CD4-positive, alpha-beta T cell (primary cell): ENCODE measurements at regions not wholly inside any gene's neighbourhood (a gene's known extent, or its start where the extent isn't known, plus 50 kb on each side); places are given as distances from the start of the nearest gene placed in this dataset.
"Not testable (repeated sequence)": the region's sequence is repeated elsewhere in the genome, so short reads cannot be mapped to it uniquely, and the experiment has no call there.

Experiments used
- ATAC-seq: fragments of 200-7000 bp; cut with Tn5 transposase; one replicate; pipeline ENCODE4 v1.10.0; 2022; ENCODE audit warnings: mild to moderate bottlenecking; ENCODE audit not compliant: poor library complexity
- CTCF ChIA-PET: fragments of 350-600 bp; sonication (Branson Sonifier 250); formaldehyde crosslinking; loops from one replicate; lab custom pipeline; 2021; ENCODE audit warnings: antibody characterized with exemption, inconsistent platforms; lab: Charles Lee
- POLR2A ChIA-PET: fragments of 350-600 bp; sonication (Branson Sonifier 250); formaldehyde crosslinking; loops from one replicate; lab custom pipeline; 2021; ENCODE audit warnings: antibody characterized with exemption, inconsistent platforms; lab: Charles Lee
- DNase-seq, 14 experiments: peaks; one replicate each; pipeline ENCODE4 v3.0.0-alpha.2; 2013 to 2020; ENCODE audit warnings: mixed read lengths in 2 of 14
- H3K27ac ChIP-seq, 2 donors: one replicate each; pipeline versions ENCODE4 v1.5.1 to v1.7.0; 2013; ENCODE audit warnings: low read length in 2 of 2, low read depth in 1 of 2, mild to moderate bottlenecking in 1 of 2
- H3K27me3 ChIP-seq, 2 experiments: 1 replicate in 1 of 2; 2 replicates in 1 of 2; pipeline versions ENCODE4 v1.6.1 to v1.7.0; 2013; ENCODE audit warnings: low read length in 2 of 2, control low read depth in 1 of 2, mild to moderate bottlenecking in 1 of 2, moderate library complexity in 1 of 2; ENCODE audit not compliant: insufficient read depth in 2 of 2, control insufficient read depth in 1 of 2
- H3K36me3 ChIP-seq: one replicate; pipeline ENCODE4 v1.6.1; 2013; ENCODE audit warnings: low read length, control low read depth; ENCODE audit not compliant: insufficient read depth
- H3K4me1 ChIP-seq: one replicate; pipeline ENCODE4 v1.6.1; 2013; ENCODE audit warnings: low read length, control low read depth; ENCODE audit not compliant: insufficient read depth
- H3K4me3 ChIP-seq: one replicate; pipeline ENCODE4 v1.5.1; 2013; ENCODE audit warnings: mild to moderate bottlenecking, low read length, moderate library complexity
- H3K9me3 ChIP-seq, 2 experiments: 1 replicate in 1 of 2; 2 replicates in 1 of 2; pipeline versions ENCODE4 v1.6.1 to v1.7.0; 2013; ENCODE audit warnings: low read length in 2 of 2, mild to moderate bottlenecking in 2 of 2, control low read depth in 1 of 2, moderate library complexity in 1 of 2; ENCODE audit not compliant: control insufficient read depth in 1 of 2, insufficient read depth in 1 of 2
- H3K27ac Mint-ChIP-seq: one replicate; pipeline ENCODE4 v1.8.0; 2020; ENCODE audit warnings: mixed read lengths
- H3K27me3 Mint-ChIP-seq: one replicate; pipeline ENCODE4 v1.8.0; 2021; ENCODE audit warnings: mixed read lengths
- H3K36me3 Mint-ChIP-seq: one replicate; pipeline ENCODE4 v1.8.0; 2021; ENCODE audit warnings: low read depth, mixed read lengths
- H3K4me1 Mint-ChIP-seq: one replicate; pipeline ENCODE4 v1.8.0; 2021; ENCODE audit warnings: low read depth, mixed read lengths
- H3K4me3 Mint-ChIP-seq: one replicate; pipeline ENCODE4 v1.8.0; 2020; ENCODE audit warnings: mild to moderate bottlenecking, mixed read lengths
- H3K9me3 Mint-ChIP-seq: one replicate; pipeline ENCODE4 v1.8.0; 2020; ENCODE audit warnings: mixed read lengths
- intact Hi-C, 2 experiments: fragments of 100-400 bp; cut with DNase I in 1 of 2; cut with micrococcal nuclease in 1 of 2; formaldehyde crosslinking; loops; one replicate each; pipeline versions ENCODE4 v1.15.1 to v1.9.0; 2023 to 2025; cut with DNase I, micrococcal nuclease
- TF ChIP-seq, protein P1 (sequence below): fragments of 200-600 bp; IDR thresholded peaks from one replicate; pipeline ENCODE4 v1.8.0; 2022; ENCODE audit warnings: antibody characterized with exemption, mild to moderate bottlenecking

- Histone ChIP-seq H3K27me3 (no peaks in the 10 kb centered on the region), H3K9me3 (no peaks in the 10 kb centered on the region), H3K36me3 (no peaks in the 10 kb centered on the region), H3K4me1 (no peaks in the 10 kb centered on the region), H3K4me3 (no peak overlapping the region), H3K27ac (no peak overlapping the region)
- intact Hi-C loops = no loop called here
- H3K36me3 Mint-ChIP-seq = no peaks in the 10 kb centered on the region
- ChIA-PET CTCF (no interaction called here), POLR2A (interaction anchor here (0.6 kb wide), 1 partner anchor 154 kb away, joined by 4 read pairs; no protein-coding TSS in a partner anchor)
- ATAC-seq (no peak), DNase-seq (no peak)
- TF ChIP-seq, protein P1, sequence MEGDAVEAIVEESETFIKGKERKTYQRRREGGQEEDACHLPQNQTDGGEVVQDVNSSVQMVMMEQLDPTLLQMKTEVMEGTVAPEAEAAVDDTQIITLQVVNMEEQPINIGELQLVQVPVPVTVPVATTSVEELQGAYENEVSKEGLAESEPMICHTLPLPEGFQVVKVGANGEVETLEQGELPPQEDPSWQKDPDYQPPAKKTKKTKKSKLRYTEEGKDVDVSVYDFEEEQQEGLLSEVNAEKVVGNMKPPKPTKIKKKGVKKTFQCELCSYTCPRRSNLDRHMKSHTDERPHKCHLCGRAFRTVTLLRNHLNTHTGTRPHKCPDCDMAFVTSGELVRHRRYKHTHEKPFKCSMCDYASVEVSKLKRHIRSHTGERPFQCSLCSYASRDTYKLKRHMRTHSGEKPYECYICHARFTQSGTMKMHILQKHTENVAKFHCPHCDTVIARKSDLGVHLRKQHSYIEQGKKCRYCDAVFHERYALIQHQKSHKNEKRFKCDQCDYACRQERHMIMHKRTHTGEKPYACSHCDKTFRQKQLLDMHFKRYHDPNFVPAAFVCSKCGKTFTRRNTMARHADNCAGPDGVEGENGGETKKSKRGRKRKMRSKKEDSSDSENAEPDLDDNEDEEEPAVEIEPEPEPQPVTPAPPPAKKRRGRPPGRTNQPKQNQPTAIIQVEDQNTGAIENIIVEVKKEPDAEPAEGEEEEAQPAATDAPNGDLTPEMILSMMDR = no peak
- H3K4me3 Mint-ChIP-seq = no peak overlapping the region
- H3K4me1 Mint-ChIP-seq = no peaks in the 10 kb centered on the region
- peaks cover 11% of the 10 kb centered on the region for H3K27me3 Mint-ChIP-seq
- no peak overlapping the region for H3K27ac Mint-ChIP-seq
- no peaks in the 10 kb centered on the region for H3K9me3 Mint-ChIP-seq
Observed at GRCh38 chr18:59038295-59039039, 101.2 kb upstream of the SEC11C start.

GRCh38 chr18:59039040-59039320, 100.7 kb upstream of the SEC11C start:
- H3K4me1 ChIP-seq, intact Hi-C loops, DNase-seq, H3K4me1 Mint-ChIP-seq, H3K36me3 ChIP-seq, H3K27ac ChIP-seq, H3K9me3 Mint-ChIP-seq, H3K36me3 Mint-ChIP-seq, POLR2A ChIA-PET, H3K4me3 ChIP-seq, ATAC-seq, H3K4me3 Mint-ChIP-seq, CTCF ChIA-PET, H3K27me3 ChIP-seq, H3K9me3 ChIP-seq, H3K27ac Mint-ChIP-seq: not testable (repeated sequence)
- H3K27me3 Mint-ChIP-seq = peaks cover 11% of the 10 kb centered on the region

GRCh38 chr18:59039449-59039848, 100.2 kb upstream of the SEC11C start:
- Histone ChIP-seq H3K4me3 (no peak overlapping the region), H3K9me3 (no peaks in the 10 kb centered on the region), H3K36me3 (no peaks in the 10 kb centered on the region), H3K27ac (no peak overlapping the region), H3K27me3 (no peaks in the 10 kb centered on the region), H3K4me1 (no peaks in the 10 kb centered on the region)
- Mint-ChIP-seq H3K27ac (no peak overlapping the region), H3K4me1 (no peaks in the 10 kb centered on the region), H3K4me3 (no peak overlapping the region), H3K27me3 (peaks cover 9% of the 10 kb centered on the region), H3K9me3 (no peaks in the 10 kb centered on the region), H3K36me3 (no peaks in the 10 kb centered on the region)
- DNase-seq (no peak), ATAC-seq (no peak)
- CTCF ChIA-PET = no interaction called here
- TF ChIP-seq, protein P1 = no peak
- intact Hi-C loops = no loop called here
- POLR2A ChIA-PET = no interaction called here

DNA sequence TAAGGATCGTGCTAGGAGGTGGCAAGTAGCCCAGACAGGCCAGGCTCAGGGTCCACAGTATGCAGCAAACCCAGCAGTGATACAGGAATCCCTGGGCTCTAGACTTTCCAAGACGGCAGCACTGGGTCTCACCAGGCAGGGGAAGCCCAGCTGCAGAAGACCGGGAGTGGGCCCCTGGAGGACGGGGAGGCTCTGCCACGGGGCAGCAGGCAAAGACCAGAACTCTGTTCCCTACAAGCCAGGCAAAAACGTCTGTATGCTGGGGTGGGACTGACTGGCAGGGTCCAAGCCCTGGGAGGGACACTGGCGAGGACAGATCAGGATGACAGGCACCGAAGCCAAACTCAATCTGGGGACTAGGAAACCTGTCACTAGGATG, 98.9 kb upstream of the SEC11C start:
- no peaks in the 10 kb centered on the region for H3K36me3 Mint-ChIP-seq
- H3K9me3 Mint-ChIP-seq = no peaks in the 10 kb centered on the region
- no peaks in the 10 kb centered on the region for H3K27me3 ChIP-seq
- no peak overlapping the region for H3K4me3 ChIP-seq
- DNase-seq (no peak), ATAC-seq (no peak)
- POLR2A ChIA-PET = no interaction called here
- no peaks in the 10 kb centered on the region for H3K4me1 ChIP-seq
- H3K27ac ChIP-seq = no peak overlapping the region
- H3K36me3 ChIP-seq = no peaks in the 10 kb centered on the region
- intact Hi-C loops = no loop called here
- peaks cover under 1% of the 10 kb centered on the region for H3K27me3 Mint-ChIP-seq
- no peaks in the 10 kb centered on the region for H3K4me1 Mint-ChIP-seq
- no peaks in the 10 kb centered on the region for H3K9me3 ChIP-seq
- TF ChIP-seq, protein P1 = no peak
- no peak overlapping the region for H3K4me3 Mint-ChIP-seq
- CTCF ChIA-PET = no interaction called here
- H3K27ac Mint-ChIP-seq = no peak overlapping the region
